ENCODE measurements at regions not wholly inside any gene's neighbourhood (a gene's known extent, or its start where the extent isn't known, plus 50 kb on each side); places are given as distances from the start of the nearest gene placed in this dataset.

DNA sequence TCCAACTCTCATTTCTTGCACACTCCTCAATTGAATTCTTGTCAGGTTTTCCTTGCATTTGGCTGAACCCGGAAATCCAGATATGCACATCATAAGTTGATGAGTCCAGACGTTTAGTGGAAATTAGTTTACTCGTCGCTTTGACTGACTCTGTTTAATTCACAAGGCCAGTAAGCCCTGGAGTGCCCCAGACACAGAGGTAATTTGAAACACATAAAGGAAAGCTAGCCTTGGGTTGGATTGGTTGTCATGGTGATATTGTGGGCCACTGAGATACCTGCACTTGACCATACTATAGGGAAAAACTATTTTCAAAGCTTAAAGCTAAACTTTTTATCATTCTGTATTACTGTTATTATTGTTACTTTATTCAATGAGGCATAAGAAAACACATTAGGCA lies 178.3 kb upstream of the CA10 start:
- TF ChIP-seq, protein P1, sequence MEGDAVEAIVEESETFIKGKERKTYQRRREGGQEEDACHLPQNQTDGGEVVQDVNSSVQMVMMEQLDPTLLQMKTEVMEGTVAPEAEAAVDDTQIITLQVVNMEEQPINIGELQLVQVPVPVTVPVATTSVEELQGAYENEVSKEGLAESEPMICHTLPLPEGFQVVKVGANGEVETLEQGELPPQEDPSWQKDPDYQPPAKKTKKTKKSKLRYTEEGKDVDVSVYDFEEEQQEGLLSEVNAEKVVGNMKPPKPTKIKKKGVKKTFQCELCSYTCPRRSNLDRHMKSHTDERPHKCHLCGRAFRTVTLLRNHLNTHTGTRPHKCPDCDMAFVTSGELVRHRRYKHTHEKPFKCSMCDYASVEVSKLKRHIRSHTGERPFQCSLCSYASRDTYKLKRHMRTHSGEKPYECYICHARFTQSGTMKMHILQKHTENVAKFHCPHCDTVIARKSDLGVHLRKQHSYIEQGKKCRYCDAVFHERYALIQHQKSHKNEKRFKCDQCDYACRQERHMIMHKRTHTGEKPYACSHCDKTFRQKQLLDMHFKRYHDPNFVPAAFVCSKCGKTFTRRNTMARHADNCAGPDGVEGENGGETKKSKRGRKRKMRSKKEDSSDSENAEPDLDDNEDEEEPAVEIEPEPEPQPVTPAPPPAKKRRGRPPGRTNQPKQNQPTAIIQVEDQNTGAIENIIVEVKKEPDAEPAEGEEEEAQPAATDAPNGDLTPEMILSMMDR (IDR thresholded peaks at IDR 0.05; ENCODE audit: low read depth, low read length) = no peak
- no peak for TF ChIP-seq EZH2phosphoT487 (IDR thresholded peaks at IDR 0.05; ENCODE audit: low read depth)
